ENCODE measurements at regions not wholly inside any gene's neighbourhood (a gene's known extent, or its start where the extent isn't known, plus 50 kb on each side); places are given as distances from the start of the nearest gene placed in this dataset.

DNA sequence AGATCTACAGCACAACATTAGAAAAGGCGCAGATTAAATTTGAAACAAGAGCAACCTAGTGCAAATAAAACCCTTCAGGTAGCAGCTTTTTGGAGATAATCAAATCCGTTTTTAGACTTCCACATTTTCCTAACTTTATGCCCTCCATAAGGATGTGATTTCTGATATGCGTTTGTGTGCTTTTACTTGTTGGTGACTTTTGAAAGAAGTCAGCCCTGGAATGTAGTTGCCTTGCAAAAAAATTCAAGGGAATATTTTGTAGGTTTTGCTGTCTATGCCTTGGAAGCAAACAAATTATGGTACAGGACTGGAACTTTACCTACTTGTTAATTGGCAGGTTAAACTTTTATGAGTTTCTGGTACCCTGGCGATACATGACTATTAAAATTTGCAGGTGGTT is 86.7 kb upstream of the HDAC9 start:
- TF ChIP-seq EZH2 (IDR thresholded peaks at IDR 0.05; ENCODE audit: borderline replicate concordance, control insufficient read depth, low read depth, low read length) (no peak), POLR2AphosphoS5 (IDR thresholded peaks at IDR 0.05; ENCODE audit: low read length) (no peak), NFYA (IDR thresholded peaks at IDR 0.05; ENCODE audit: borderline replicate concordance, low read depth, low read length) (no peak), SP1 (IDR thresholded peaks at IDR 0.05; ENCODE audit: low read depth, low read length) (no peak), HDAC2 (IDR thresholded peaks at IDR 0.05) (no peak), ZNF207 (IDR thresholded peaks at IDR 0.05; ENCODE audit: borderline replicate concordance) (no peak), POLR2A (IDR thresholded peaks at IDR 0.05; ENCODE audit: low read depth, low read length) (no peak), CHD1 (IDR thresholded peaks at IDR 0.05; ENCODE audit: low read depth, low read length) (no peak)
- TF ChIP-seq, protein P1, sequence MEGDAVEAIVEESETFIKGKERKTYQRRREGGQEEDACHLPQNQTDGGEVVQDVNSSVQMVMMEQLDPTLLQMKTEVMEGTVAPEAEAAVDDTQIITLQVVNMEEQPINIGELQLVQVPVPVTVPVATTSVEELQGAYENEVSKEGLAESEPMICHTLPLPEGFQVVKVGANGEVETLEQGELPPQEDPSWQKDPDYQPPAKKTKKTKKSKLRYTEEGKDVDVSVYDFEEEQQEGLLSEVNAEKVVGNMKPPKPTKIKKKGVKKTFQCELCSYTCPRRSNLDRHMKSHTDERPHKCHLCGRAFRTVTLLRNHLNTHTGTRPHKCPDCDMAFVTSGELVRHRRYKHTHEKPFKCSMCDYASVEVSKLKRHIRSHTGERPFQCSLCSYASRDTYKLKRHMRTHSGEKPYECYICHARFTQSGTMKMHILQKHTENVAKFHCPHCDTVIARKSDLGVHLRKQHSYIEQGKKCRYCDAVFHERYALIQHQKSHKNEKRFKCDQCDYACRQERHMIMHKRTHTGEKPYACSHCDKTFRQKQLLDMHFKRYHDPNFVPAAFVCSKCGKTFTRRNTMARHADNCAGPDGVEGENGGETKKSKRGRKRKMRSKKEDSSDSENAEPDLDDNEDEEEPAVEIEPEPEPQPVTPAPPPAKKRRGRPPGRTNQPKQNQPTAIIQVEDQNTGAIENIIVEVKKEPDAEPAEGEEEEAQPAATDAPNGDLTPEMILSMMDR (IDR thresholded peaks at IDR 0.05 in 2 of 3, conservative IDR thresholded peaks at IDR 0.05 in 1 of 3; ENCODE audit: control insufficient read depth in 2 of 3, extremely low read depth in 1 of 3, insufficient read depth in 1 of 3, low read depth in 3 of 3, low read length in 3 of 3) = no peak
